GM12891 (cell line): ENCODE measurements at regions not wholly inside any gene's neighbourhood (a gene's known extent, or its start where the extent isn't known, plus 50 kb on each side); places are given as distances from the start of the nearest gene placed in this dataset.

Experiments
- POLR2A ChIP-seq: IDR thresholded peaks from 2 replicates; pipeline ENCODE4 v1.6.1; 2011; ENCODE audit warnings: low read depth, low read length, control low read depth
- POLR2AphosphoS5 ChIP-seq: IDR thresholded peaks from 2 replicates; pipeline ENCODE4 v1.6.1; 2011; ENCODE audit warnings: low read depth, low read length, control low read depth
- TAF1 ChIP-seq: IDR thresholded peaks from 2 replicates; pipeline ENCODE4 v1.6.1; 2011; ENCODE audit warnings: low read depth, low read length, control low read depth

GRCh38 chr3:80434366-80434765 lies 666.6 kb upstream of the ROBO1 start:
- TF ChIP-seq POLR2AphosphoS5 (no peak), TAF1 (no peak), POLR2A (no peak)
